Effector memory CD4-positive, alpha-beta T cell (primary cell): ENCODE measurements at regions not wholly inside any gene's neighbourhood (a gene's known extent, or its start where the extent isn't known, plus 50 kb on each side); places are given as distances from the start of the nearest gene placed in this dataset.
"Not testable (repeated sequence)": the region's sequence is repeated elsewhere in the genome, so short reads cannot be mapped to it uniquely, and the experiment has no call there.

Experiments used
- DNase-seq, 3 donors: peaks; one replicate each; pipeline ENCODE4 v3.0.0-alpha.2; 2020
- H3K27ac ChIP-seq: 2 replicates; pipeline ENCODE4 v1.7.0; 2013; ENCODE audit warnings: mild to moderate bottlenecking, low read length, moderate library complexity; ENCODE audit not compliant: insufficient read depth, poor library complexity, severe bottlenecking
- H3K27me3 ChIP-seq: replicated peaks from 2 replicates; pipeline ENCODE4 v1.7.0; 2013; ENCODE audit warnings: mild to moderate bottlenecking, low read length; ENCODE audit not compliant: insufficient read depth, control insufficient read depth, poor library complexity, severe bottlenecking
- H3K36me3 ChIP-seq: 2 replicates; pipeline ENCODE4 v1.7.0; 2013; ENCODE audit warnings: mild to moderate bottlenecking, low read length, moderate library complexity; ENCODE audit not compliant: control insufficient read depth, insufficient read depth
- H3K4me1 ChIP-seq: 2 replicates; pipeline ENCODE4 v1.7.0; 2013; ENCODE audit warnings: low read length, mild to moderate bottlenecking; ENCODE audit not compliant: control insufficient read depth, insufficient read depth, poor library complexity, severe bottlenecking
- H3K4me3 ChIP-seq: 2 replicates; pipeline ENCODE4 v1.7.0; 2013; ENCODE audit warnings: low read length, low read depth, mild to moderate bottlenecking; ENCODE audit not compliant: insufficient read depth, poor library complexity, severe bottlenecking
- H3K9me3 ChIP-seq: 2 replicates; pipeline ENCODE4 v1.7.0; 2013; ENCODE audit warnings: mild to moderate bottlenecking, low read length, moderate library complexity; ENCODE audit not compliant: control insufficient read depth

- no peak overlapping the region for H3K4me3 ChIP-seq
- peaks cover 8% of the 10 kb centered on the region for H3K36me3 ChIP-seq
- no peak overlapping the region for H3K27ac ChIP-seq
- no peaks in the 10 kb centered on the region for H3K27me3 ChIP-seq
- no peaks in the 10 kb centered on the region for H3K4me1 ChIP-seq
- no peaks in the 10 kb centered on the region for H3K9me3 ChIP-seq
- no peak for DNase-seq
These were observed 78.9 kb upstream of the SPIN4 start for GRCh38 chrX:63430026-63430425.

DNA sequence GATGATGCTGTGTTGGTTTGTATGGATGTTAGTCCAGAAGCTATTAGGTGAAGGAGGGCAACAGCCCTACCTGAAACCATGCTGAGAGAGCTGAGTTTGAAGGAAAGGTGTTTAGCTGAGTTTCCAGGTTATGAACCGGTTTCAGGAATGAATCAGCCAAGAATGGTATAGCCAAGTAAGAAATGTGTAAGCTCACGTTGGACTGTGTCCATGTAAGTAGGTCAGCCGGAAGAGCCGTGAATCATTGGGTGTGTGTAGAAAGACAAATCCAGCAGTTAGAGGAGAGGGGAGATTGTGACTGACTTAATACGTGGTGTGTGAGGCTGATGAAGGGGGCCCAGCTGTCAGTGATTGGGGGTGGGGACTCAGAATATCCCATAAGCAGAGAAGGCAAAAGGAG, 77.2 kb upstream of the SPIN4 start:
- H3K4me1 ChIP-seq = no peaks in the 10 kb centered on the region
- no peak overlapping the region for H3K27ac ChIP-seq
- H3K36me3 ChIP-seq = peaks cover 8% of the 10 kb centered on the region
- H3K4me3 ChIP-seq = no peak overlapping the region
- DNase-seq = no peak
- H3K9me3 ChIP-seq = no peaks in the 10 kb centered on the region
- H3K27me3 ChIP-seq = no peaks in the 10 kb centered on the region

GRCh38 chrX:63426519-63426918, 75.4 kb upstream of the SPIN4 start:
- Histone ChIP-seq H3K27me3 (no peaks in the 10 kb centered on the region), H3K9me3 (no peaks in the 10 kb centered on the region)
- no peak for DNase-seq

GRCh38 chrX:63424063-63424462, 72.9 kb upstream of the SPIN4 start:
- Histone ChIP-seq H3K27me3 (no peaks in the 10 kb centered on the region), H3K9me3 (no peaks in the 10 kb centered on the region), H3K4me3 (no peak overlapping the region), H3K36me3 (peaks cover 4% of the 10 kb centered on the region), H3K4me1 (no peaks in the 10 kb centered on the region), H3K27ac (no peak overlapping the region)
- DNase-seq = no peak

More at GRCh38 chrX:63426519-63426918, 75.4 kb upstream of the SPIN4 start:
- no peak overlapping the region for H3K4me3 ChIP-seq
- H3K27ac ChIP-seq = no peak overlapping the region
- peaks cover 4% of the 10 kb centered on the region for H3K36me3 ChIP-seq
- no peaks in the 10 kb centered on the region for H3K4me1 ChIP-seq

GRCh38 chrX:63421411-63421810, 70.3 kb upstream of the SPIN4 start:
- Histone ChIP-seq H3K4me1 (no peaks in the 10 kb centered on the region), H3K27me3 (no peaks in the 10 kb centered on the region), H3K4me3 (no peak overlapping the region), H3K36me3 (no peaks in the 10 kb centered on the region), H3K27ac (no peak overlapping the region), H3K9me3 (peaks cover 4% of the 10 kb centered on the region)
- no peak for DNase-seq

GRCh38 chrX:63418211-63418610, 67.1 kb upstream of the SPIN4 start:
- H3K4me3 ChIP-seq = no peak overlapping the region
- no peak for DNase-seq
- H3K27ac ChIP-seq = no peak overlapping the region
- H3K4me1 ChIP-seq = no peaks in the 10 kb centered on the region
- no peaks in the 10 kb centered on the region for H3K36me3 ChIP-seq
- no peaks in the 10 kb centered on the region for H3K27me3 ChIP-seq
- H3K9me3 ChIP-seq = peaks cover 4% of the 10 kb centered on the region

GRCh38 chrX:63417649-63418048, 66.5 kb upstream of the SPIN4 start:
- no peaks in the 10 kb centered on the region for H3K36me3 ChIP-seq
- no peaks in the 10 kb centered on the region for H3K4me1 ChIP-seq
- no peak for DNase-seq
- H3K27ac ChIP-seq = no peak overlapping the region
- H3K9me3 ChIP-seq = peaks cover 4% of the 10 kb centered on the region
- H3K4me3 ChIP-seq = no peak overlapping the region
- no peaks in the 10 kb centered on the region for H3K27me3 ChIP-seq

DNA sequence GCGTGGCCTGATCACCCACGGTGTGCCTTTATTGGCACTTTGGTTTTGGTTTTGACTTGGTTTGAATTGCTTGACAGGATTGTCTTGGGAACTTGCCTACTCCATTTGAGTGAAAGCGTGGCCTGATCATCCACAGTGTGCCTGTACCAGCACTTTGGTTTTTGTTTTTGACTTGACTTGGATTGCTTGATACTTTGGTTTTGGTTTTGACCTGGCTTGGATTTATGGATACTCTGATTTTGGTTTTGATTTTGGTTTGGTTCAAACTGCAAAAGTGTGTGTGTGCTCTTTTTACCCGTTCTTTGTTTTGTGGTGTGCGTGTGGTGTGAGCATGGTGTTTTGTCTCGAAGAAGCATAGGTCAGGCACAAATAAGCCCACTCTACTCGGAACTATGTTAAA, 58.8 kb upstream of the SPIN4 start:
- not testable (repeated sequence) for H3K36me3 ChIP-seq, DNase-seq

GRCh38 chrX:63408050-63408449, 56.9 kb upstream of the SPIN4 start:
- Histone ChIP-seq H3K4me3 (no peak overlapping the region), H3K36me3 (no peaks in the 10 kb centered on the region), H3K27ac (no peak overlapping the region), H3K4me1 (no peaks in the 10 kb centered on the region), H3K9me3 (no peaks in the 10 kb centered on the region), H3K27me3 (no peaks in the 10 kb centered on the region)
- DNase-seq = no peak

More for the DNA sequence above, 58.8 kb upstream of the SPIN4 start:
- not testable (repeated sequence) for H3K27me3 ChIP-seq, H3K4me1 ChIP-seq, H3K27ac ChIP-seq, H3K9me3 ChIP-seq, H3K4me3 ChIP-seq

DNA sequence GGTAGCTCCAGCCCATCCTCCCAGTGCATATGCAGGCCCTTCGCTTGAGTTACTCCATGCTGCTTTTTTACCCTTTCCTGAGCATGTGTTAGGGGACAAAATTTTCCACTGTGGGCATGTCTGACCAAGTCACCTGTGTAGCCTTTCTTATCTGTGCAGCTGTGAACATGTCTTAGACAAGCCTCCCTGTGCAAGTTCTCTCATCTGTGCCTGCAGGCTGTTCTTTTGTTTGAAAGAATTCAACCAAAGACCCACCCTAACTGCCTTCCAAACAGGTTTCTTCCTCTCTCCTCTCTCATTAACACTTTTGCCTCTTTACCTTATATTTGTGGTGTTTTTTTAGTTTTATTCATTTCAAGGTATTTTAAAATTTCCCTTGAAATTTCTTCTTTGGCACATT, 53.2 kb upstream of the SPIN4 start:
- H3K27ac ChIP-seq = no peak overlapping the region
- H3K9me3 ChIP-seq = no peaks in the 10 kb centered on the region
- no peaks in the 10 kb centered on the region for H3K36me3 ChIP-seq
- DNase-seq = no peak
- H3K4me1 ChIP-seq = no peaks in the 10 kb centered on the region
- H3K4me3 ChIP-seq = no peak overlapping the region
- H3K27me3 ChIP-seq = no peaks in the 10 kb centered on the region

DNA sequence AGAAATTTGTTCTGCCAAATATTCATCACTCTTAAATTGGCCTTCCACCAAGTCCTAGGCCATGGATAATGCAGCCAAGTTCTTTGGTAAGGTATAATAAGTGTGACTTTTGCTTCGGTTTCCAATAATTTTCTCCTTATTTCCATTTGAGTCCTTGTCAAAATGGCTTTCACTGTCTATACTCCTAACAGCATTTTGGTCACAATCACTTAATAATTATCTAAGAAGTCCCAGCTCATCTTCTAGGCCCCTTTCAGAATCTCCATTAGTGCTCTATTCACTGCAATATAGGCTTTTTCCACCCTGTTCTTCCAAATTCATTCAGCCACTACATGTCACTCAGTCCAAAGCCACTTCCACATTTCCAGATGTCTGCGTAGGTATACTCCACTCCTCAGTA, 51.0 kb upstream of the SPIN4 start:
- no peak for DNase-seq
- Histone ChIP-seq H3K4me3 (no peak overlapping the region), H3K27ac (no peak overlapping the region), H3K4me1 (no peaks in the 10 kb centered on the region), H3K36me3 (no peaks in the 10 kb centered on the region), H3K9me3 (no peaks in the 10 kb centered on the region), H3K27me3 (no peaks in the 10 kb centered on the region)
